ENCODE measurements at regions not wholly inside any gene's neighbourhood (a gene's known extent, or its start where the extent isn't known, plus 50 kb on each side); places are given as distances from the start of the nearest gene placed in this dataset.

DNA sequence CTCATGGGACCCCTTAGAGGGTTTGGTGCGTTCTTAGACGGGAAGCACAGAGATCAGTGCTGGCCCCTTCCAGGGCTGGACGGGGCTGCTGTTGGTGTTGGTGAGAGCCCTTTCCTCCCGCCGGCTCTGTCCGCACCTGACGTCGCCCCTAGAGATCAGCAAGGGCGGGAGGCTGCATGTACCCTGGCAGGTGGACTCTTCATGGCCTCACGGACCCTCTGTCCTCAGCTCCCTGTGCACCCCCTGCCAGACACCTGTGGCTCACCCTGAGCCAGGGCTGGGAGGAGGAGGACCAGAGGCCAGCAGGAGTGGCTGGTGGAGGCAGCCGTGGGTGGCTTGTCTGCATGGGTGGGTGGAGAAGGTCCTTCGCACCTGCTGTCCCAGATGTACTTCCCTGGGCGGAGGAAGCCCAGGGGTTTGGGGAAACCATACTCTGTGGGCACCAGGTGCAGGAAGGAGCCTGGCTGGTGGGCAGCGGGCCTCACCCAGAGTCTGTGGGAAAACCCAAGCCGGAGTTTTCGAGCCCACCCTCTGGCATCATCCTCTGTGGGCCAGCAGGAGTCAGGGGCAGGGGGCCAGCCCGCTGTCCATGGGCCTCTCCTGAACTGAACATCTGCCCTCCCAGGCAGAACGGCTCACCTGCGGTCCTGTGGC is 348.6 kb downstream of the SEC14L1 start:
- H3K4me3 ChIP-seq (ENCODE audit: low read depth in 1 of 3, low read length in 3 of 3): no peak overlapping the region
- H3K36me3 ChIP-seq (ENCODE audit: control insufficient read depth in 4 of 4, insufficient read depth in 3 of 4, low read depth in 1 of 4, low read length in 3 of 4): peaks cover 11 to 56% (median 25%) of the 10 kb centered on the region in 4 donors
- H3K27ac ChIP-seq (ENCODE audit: low read depth in 1 of 2, low read length in 2 of 2): no peak overlapping the region
- DNase-seq (ENCODE audit: low spot score): no peak
- H3K9me3 ChIP-seq (ENCODE audit: control insufficient read depth in 4 of 4, low read length in 3 of 4): no peaks in the 10 kb centered on the region
- no peak overlapping the region for H3K9ac ChIP-seq (ENCODE audit: low read depth in 1 of 2, low read length in 2 of 2)
- WGBS: 84% methylated on average over 19 of the region's 19 CpGs
- no peaks in the 10 kb centered on the region for H3K27me3 ChIP-seq (ENCODE audit: control insufficient read depth in 4 of 4, insufficient read depth in 4 of 4, low read length in 3 of 4)
- no peak for TF ChIP-seq EGR1 (IDR thresholded peaks at IDR 0.05; ENCODE audit: low read depth in 2 of 2)
- no peak for TF ChIP-seq FOXA1 (IDR thresholded peaks at IDR 0.05)
- no peak for TF ChIP-seq HNF4G (IDR thresholded peaks at IDR 0.05)
- TF ChIP-seq HNF4A (conservative IDR thresholded peaks at IDR 0.05): no peak
- no peak for TF ChIP-seq YY1 (IDR thresholded peaks at IDR 0.05)
- TF ChIP-seq JUND (IDR thresholded peaks at IDR 0.05): no peak
- TF ChIP-seq, protein P1, sequence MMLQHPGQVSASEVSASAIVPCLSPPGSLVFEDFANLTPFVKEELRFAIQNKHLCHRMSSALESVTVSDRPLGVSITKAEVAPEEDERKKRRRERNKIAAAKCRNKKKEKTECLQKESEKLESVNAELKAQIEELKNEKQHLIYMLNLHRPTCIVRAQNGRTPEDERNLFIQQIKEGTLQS (IDR thresholded peaks at IDR 0.05): no peak
- TF ChIP-seq RAD21 (IDR thresholded peaks at IDR 0.05): no peak
- TF ChIP-seq, protein P2, sequence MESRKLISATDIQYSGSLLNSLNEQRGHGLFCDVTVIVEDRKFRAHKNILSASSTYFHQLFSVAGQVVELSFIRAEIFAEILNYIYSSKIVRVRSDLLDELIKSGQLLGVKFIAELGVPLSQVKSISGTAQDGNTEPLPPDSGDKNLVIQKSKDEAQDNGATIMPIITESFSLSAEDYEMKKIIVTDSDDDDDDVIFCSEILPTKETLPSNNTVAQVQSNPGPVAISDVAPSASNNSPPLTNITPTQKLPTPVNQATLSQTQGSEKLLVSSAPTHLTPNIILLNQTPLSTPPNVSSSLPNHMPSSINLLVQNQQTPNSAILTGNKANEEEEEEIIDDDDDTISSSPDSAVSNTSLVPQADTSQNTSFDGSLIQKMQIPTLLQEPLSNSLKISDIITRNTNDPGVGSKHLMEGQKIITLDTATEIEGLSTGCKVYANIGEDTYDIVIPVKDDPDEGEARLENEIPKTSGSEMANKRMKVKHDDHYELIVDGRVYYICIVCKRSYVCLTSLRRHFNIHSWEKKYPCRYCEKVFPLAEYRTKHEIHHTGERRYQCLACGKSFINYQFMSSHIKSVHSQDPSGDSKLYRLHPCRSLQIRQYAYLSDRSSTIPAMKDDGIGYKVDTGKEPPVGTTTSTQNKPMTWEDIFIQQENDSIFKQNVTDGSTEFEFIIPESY (IDR thresholded peaks at IDR 0.05): no peak
- peaks cover 9 to 22% (median 16%) of the 10 kb centered on the region in 4 donors for H3K4me1 ChIP-seq (ENCODE audit: control insufficient read depth in 4 of 4, insufficient read depth in 4 of 4, low read length in 3 of 4)

DNA sequence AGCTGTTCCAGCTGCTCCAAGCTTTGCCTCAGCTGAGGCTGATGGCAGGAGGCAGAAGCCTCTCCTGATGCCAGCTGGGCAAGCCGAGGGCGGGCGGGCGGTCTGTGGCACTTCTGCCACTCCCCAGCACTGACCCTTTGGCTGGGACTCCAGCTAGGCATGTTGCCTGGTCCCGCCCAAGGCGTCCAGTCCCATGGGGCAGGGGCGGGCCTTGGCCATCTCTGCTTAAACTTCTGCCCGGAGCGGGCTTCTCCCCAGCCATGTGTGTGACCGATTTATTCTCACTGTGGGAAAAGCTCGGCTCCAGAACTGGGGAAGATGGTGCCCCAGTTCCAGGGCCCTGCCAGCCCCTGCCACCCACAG is 349.1 kb downstream of the SEC14L1 start:
- Histone ChIP-seq H3K27me3 (ENCODE audit: control insufficient read depth in 4 of 4, insufficient read depth in 4 of 4, low read length in 3 of 4) (no peaks in the 10 kb centered on the region), H3K27ac (ENCODE audit: low read depth in 1 of 2, low read length in 2 of 2) (no peak overlapping the region), H3K4me3 (ENCODE audit: low read depth in 1 of 3, low read length in 3 of 3) (no peak overlapping the region), H3K9ac (ENCODE audit: low read depth in 1 of 2, low read length in 2 of 2) (no peak overlapping the region), H3K9me3 (ENCODE audit: control insufficient read depth in 4 of 4, low read length in 3 of 4) (no peaks in the 10 kb centered on the region), H3K36me3 (ENCODE audit: control insufficient read depth in 4 of 4, insufficient read depth in 3 of 4, low read depth in 1 of 4, low read length in 3 of 4) (peaks cover 11 to 59% (median 25%) of the 10 kb centered on the region in 4 donors), H3K4me1 (ENCODE audit: control insufficient read depth in 4 of 4, insufficient read depth in 4 of 4, low read length in 3 of 4) (peaks cover 9 to 24% (median 17%) of the 10 kb centered on the region in 4 donors)
- DNase-seq (ENCODE audit: low spot score): no peak
- 27% methylated on average over 11 of the region's 11 CpGs for WGBS
- TF ChIP-seq NR2F2 (IDR thresholded peaks at IDR 0.05) (peak; percentile 61), SP1 (IDR thresholded peaks at IDR 0.05) (peak; percentile 51), RAD21 (IDR thresholded peaks at IDR 0.05) (peak; percentile 60 to 71), HNF4A (conservative IDR thresholded peaks at IDR 0.05) (peak; percentile 60 to 70), RXRA (IDR thresholded peaks at IDR 0.05) (peak; percentile 61 to 78), TAF1 (conservative IDR thresholded peaks at IDR 0.05) (no peak)
- TF ChIP-seq, protein P3, sequence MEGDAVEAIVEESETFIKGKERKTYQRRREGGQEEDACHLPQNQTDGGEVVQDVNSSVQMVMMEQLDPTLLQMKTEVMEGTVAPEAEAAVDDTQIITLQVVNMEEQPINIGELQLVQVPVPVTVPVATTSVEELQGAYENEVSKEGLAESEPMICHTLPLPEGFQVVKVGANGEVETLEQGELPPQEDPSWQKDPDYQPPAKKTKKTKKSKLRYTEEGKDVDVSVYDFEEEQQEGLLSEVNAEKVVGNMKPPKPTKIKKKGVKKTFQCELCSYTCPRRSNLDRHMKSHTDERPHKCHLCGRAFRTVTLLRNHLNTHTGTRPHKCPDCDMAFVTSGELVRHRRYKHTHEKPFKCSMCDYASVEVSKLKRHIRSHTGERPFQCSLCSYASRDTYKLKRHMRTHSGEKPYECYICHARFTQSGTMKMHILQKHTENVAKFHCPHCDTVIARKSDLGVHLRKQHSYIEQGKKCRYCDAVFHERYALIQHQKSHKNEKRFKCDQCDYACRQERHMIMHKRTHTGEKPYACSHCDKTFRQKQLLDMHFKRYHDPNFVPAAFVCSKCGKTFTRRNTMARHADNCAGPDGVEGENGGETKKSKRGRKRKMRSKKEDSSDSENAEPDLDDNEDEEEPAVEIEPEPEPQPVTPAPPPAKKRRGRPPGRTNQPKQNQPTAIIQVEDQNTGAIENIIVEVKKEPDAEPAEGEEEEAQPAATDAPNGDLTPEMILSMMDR (IDR thresholded peaks at IDR 0.05; ENCODE audit: low read depth, low read length, missing input control): no peak

All from liver (tissue), 8 donors.